ENCODE measurements at regions not wholly inside any gene's neighbourhood (a gene's known extent, or its start where the extent isn't known, plus 50 kb on each side); places are given as distances from the start of the nearest gene placed in this dataset.
"Not testable (repeated sequence)": the region's sequence is repeated elsewhere in the genome, so short reads cannot be mapped to it uniquely, and the experiment has no call there.

DNA sequence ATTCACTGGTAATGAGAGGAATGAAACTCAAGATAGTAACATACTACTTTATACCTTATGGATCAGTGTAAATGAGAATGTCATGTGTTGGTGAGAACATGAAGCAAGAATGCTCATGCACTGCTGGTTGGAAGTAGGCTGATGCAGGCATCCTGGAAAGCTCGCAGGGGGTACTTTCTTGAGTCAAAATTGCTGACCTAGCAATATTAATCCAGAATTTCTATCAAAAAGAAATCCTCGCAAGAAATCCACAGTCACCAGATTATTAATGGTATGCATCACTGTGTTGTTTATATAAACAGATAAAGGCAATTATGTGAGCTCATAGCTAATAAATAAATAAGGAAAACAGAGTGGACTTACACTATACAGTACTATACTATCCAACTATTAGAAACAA lies 713.7 kb upstream of the PKDCC start:
- no peak for DNase-seq

DNA sequence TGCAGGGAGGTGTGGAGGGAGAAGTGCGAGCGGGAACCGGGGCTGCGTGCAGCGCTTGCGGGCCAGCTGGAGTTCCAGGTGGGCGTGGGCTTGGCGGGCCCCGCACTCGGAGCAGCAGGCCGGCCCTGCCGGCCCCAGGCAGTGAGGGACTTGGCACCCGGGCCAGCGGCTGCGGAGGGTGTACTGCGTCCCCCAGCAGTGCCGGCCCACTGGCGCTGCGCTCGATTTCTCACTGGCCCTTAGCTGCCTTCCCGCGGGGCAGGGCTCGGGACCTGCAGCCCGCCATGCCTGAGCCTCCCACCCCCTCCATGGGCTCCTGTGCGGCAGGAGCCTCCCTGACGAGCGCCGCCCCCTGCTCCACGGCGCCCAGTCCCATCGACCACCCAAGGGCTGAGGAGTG lies 712.2 kb upstream of the PKDCC start:
- DNase-seq = not testable (repeated sequence)

DNA sequence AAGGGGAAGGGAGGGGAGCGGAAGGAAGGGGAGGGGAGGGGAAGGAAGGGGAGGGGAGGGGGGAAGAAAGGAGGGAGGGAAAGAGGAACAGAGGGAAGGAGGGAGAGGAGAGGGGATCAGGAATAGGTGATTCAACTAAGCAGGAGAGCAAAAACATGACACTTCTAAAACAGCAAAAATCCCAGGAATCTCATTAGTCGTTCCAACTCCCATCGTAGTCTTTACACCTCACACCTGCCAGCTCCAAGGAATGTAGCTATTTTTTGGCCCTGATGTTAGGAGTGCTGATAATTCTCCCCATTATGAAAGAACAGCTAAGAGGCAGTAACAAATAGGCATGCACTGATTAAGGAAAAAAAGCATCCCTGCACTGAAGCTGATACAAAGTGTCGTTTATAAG lies 709.9 kb upstream of the PKDCC start:
- no peak for DNase-seq

DNA sequence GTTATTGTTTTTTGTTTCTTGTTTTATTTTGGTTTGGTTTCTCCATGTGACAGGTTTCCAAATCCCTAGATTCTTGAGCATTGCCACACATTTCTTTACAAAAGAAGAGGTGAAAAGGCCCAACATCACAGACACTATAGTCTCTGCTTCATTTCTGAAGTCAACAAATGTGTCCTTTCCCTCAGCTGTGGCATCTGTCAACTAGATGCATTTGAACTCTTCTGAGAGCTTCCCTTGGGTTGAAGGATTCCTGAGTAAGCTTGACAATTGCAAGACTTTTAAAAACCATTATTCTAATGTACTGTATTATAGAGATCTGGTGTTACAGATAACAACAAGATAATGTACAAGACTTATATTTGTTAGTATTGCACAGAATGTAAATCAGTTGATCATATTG lies 703.3 kb upstream of the PKDCC start:
- DNase-seq = no peak

DNA sequence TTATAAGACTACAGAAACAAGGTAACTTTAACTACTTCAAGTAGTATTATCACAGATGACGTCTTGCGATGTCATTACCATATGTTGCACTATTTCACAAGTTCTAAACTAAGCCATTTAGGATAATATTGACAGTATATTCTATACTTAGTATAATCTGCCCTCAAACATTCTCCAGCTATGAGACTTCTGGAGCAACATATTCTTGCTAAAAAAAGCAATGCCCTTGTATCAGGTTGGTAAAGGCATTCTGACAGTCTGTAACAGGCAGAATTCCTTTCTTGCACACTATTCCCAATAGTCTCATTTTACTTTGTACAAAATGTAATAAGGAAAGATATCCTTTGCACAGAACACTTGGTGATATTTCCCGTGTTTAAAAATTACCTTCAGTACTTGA lies 694.8 kb upstream of the PKDCC start:
- DNase-seq = no peak

DNA sequence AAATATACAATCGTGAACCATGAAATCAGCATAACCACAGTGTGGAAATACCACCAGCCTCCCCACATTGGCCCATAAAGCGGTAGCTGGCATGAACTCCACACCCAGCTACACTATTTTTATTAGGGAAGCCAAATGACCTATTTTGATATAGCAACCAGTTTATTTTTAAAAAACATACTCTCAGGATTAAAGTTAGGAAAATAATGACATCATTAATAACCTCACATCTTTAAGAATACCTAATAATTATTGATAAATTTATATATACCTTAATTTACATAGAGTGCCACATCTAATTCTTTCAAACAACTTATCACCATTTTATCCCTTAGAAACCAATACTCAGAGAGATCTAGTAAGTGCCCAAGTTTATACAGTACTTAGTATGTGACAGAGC lies 692.0 kb upstream of the PKDCC start:
- DNase-seq = no peak

DNA sequence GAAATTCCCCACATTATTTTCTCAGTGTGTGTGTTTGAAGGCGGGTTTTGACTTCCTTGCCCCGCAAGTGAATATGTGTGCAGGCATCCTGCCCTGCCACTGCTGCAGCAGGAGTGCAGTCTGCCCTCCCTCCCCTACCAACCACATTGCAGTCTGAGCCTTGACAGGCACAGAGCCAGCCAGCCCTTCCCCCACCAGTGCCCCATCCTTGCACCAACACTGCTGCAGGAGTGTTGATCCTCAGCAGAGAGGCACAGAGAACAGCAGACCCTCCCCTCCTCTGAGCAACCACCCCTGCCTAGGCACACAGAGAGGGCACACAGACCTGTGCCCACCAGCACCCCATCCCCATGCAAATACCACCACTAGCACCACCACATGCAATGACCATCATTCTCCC lies 683.0 kb upstream of the PKDCC start:
- no peak for DNase-seq

DNA sequence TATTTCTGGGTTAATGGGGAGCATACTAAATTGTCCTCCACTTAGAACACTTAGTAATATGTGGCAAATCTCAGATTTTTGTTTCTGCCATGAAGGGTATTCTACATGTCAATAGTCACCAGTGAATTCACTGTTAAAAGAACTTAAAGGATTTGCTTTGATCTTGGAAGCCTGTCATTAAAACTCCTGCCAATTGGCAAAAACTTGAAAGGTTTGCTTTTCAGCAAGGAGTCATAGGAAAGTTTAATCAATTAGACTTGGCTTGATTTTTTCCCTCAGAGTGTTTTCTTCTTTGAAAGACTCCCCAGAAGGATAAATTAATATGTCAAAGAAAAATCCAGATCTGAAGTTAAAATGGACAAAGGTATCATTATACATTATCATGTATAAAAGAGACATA lies 671.9 kb upstream of the PKDCC start:
- no peak for DNase-seq

DNA sequence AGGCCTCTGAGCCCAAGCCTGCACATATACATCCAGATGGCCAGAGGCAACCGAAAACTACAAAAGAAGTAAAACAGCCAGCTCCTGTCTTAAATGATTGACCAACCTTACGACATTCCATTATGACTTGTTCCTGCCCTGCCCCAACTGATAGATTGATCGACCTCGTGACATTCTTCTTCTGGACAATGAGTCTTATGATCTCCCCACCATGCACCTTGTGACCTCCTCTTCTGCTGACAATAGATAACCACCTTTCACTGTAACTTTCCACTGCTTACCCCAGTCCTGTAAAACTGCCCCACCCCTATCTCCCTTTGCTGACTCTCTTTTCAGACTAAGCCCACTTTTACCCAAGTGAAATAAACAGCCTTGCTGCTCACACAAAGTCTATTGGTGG lies 670.0 kb upstream of the PKDCC start:
- peak; percentile 91 for DNase-seq

DNA sequence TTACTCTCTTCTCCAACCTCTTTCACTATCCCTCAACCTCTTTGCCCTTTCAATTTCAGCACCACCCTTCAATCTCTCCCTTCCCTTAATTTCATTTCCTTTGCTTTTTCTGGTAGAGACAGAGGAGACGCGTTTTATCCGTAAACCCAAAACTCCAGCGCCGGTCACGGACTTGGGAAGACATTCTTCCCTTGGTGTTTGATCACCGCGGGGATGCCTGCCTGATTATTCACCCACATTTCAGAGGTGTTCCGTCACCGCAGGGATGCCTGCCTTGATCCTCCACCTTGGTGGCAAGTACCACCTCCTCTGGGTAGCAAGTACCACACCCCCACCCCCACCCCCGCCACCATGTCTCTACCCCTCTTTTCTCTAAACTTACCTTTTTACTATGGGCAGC lies 669.4 kb upstream of the PKDCC start:
- peak; percentile 36 for DNase-seq

DNA sequence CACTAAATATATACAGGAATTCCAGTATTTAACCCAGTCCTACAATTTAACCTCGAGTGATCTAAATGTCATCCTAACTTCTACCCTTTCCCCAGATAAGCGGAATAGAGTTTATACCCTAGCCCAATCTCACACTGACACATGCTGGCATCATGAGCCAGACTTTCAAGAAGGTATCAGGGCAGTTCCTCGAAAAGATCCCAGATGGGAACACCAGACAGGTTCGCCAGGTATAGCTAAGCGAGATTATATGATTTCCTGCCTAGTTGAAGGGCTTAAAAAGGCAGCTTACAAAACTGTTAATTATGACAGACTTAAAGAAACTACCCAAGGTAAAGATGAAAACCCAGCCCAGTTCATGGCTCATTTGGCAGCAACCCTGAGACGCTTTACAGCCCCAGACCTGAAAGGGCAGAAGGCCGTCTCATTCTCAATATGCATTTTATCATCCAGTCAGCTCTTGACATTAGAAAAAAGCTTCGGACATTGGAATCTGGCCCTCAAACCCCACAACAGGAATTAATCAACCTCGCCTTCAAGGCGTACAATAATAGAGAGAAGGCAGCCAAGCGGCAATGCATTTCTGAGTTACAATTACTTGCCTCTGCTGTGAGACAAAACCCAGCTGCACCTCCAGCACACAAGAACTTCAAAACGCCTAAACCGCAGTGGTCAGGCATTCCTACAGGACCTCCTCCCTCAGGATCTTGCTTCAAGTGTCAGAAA lies 668.2 kb upstream of the PKDCC start:
- no peak for DNase-seq

DNA sequence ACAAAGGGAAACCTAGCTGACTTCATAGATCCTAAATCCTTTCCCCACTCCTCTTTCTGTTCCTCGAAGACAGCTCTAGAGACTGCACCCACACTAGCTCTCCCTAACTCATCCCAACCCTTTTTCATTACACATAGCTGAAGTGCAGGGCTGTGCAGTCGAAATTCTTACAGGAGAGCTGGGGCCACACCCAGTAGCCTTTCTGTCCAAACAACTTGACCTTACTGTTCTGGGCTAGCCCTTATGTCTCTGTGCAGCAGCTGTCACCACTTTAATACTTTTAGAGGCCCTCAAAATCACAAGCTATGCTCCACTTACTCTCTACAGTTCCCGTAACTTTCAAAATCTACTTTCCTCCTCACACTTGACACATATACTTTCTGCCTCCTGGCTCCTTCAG lies 666.1 kb upstream of the PKDCC start:
- no peak for DNase-seq

DNA sequence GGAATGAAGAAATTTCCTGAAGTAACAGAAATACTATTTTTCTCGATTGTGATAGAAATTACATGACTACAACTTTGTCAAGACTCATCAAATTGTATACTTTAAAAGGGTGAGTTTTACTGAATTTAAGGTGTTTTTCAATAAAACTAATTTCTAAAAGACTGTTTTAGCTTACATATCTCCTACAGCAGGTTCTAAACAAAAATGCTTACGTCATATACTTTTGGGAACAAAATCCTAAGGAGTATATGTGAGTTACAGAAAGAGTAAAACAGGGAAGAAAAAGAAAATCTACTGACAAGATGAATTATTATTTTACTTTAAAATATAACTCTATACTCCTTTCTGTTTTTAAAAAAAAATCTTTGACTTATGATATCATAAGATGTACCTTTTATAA lies 660.3 kb upstream of the PKDCC start:
- no peak for DNase-seq

DNA sequence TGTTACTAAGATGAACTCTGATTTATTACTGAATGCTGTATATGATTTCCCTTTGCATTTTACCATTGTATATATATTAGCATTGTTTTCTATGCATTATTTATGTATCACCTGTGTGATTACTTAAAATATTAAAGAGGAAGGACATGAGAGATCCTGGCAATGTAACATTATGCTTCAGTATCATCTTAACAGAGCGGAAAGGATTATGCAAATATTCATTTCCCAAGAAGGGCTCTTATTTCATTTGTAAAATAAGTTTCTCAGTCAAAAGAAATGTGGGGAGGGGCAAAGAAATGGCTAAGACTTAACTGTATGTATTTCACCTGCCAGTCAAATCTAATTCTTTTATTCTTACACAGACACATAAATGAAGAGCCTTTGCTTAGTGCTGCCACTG lies 654.2 kb upstream of the PKDCC start:
- DNase-seq = no peak

DNA sequence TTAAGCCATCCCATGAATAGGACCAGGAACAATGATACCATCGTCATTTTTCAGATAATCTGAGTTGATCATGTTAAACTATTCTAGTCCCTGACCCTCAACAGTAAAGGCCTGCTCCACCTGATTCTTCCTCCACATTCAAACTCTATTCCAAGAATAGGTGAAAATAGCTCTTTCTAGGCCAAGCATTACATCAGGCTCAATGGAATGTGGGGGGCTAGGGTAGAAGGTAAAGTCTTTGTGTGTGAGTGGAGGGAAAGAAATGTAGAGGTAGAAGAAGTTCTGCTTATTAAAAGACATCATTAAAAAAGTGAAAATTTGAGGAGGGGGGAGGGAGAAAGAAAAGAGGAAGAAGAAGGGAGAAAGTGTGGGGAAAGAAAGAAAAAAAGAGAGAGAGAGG lies 653.3 kb upstream of the PKDCC start:
- no peak for DNase-seq

DNA sequence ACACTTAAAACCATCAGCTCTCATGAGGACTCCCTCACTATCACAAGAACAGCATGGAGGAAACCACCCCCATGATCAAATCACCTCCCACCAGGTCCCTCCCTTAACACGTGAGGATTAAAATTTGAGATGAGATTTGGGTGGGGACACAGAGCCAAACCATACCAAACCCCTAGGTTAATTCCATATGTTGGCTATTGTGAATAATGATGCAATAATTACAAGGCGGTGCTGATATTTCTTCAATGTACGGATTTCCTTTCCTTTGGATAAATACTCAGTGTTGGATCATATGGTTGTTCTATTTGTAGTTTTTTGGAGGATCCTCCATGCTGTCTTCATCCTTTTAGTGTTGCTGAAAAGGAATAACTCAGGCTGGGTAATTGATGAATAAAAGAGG lies 652.1 kb upstream of the PKDCC start:
- DNase-seq = no peak

DNA sequence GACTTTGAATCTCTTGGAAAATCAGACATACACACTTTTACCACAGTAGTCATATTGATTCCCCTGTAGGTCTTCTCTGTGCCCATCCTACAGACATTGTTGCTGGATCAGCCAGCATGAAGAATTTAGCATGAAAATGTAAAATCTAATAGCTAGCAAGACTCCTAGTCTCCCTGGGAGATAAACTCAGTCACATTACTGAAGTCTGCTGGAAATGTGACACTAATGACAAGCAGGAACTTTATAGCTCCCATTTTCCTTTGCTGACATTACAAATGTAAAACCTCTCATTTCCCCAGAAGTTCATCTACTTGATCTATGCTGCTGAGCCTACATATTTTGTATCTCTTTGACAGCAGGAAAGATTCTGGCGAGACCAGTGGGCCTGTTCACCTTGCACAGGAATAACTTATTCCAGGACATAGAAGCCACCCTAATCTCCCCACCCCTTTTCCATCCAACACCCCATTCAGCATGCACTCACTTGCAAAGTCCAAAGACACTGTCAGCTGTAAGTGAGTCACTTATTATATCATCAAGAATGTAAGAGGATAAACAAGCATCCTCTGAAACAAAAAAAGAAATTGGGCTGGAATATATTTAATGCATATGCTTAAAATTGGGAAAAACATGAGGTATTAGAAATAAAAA lies 648.3 kb upstream of the PKDCC start:
- no peak for DNase-seq

DNA sequence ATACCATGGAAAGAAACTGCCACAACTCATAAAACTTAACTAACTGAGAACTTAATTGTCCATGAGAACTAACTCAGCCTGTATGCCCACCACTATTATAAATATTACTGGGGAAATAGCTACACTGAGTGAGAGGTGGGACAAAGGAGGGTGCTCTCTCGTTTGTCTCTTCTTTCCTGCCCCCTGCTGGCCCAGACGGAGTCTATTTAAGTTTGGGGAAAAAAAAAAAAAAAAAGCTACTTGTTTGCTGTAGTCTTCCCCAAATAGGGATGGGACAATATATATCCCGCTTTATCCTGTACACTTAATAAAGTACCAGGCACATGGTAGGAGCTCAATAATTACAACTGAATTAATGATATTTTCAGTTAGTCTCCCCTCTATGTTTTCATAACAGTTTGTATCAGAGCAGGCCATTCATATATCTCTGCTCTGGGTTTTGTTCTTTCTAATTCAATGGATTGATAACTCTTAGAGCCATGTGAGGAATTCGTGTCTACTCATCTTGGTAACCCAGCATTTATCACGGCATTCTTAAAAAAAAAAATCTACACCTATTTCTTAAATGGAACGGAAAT lies 647.6 kb upstream of the PKDCC start:
- peak; percentile 67 for DNase-seq

DNA sequence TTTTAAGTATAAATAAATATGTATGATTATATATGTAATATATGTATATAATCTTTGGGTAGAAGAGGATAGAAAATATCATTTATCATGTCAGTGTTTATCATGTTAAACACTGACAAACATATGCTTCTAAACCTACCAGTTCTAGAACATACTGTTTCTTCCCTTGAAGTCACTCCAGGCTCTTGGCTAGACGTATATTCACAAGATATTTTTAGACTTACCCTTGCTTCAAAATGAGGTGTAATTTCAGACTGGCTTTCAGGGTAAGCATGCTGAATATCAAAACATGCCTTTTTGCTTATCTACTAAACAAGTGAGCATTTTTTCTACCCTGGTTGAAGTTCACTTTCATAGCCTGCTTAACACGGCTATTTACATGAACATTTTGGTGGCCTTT lies 642.4 kb upstream of the PKDCC start:
- no peak for DNase-seq

DNA sequence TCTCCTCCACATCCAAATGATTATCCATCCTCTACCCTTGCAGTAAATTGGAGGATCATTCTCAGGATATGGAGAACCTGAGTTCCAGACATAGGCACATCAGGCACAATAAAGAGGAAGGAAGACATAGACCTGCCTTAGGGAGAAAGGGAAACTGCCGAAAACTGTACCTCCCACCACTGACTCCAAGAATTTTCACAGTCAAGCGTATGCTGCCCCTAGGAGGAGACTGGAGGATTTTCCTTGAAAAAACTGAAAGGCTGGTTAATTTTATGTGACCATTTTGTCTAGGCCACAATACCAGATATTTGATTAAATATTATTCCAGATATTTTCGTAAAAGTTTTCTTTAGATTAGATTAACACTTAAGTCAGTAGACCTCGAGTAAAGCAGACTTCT lies 638.5 kb upstream of the PKDCC start:
- peak; percentile 7 for DNase-seq

DNA sequence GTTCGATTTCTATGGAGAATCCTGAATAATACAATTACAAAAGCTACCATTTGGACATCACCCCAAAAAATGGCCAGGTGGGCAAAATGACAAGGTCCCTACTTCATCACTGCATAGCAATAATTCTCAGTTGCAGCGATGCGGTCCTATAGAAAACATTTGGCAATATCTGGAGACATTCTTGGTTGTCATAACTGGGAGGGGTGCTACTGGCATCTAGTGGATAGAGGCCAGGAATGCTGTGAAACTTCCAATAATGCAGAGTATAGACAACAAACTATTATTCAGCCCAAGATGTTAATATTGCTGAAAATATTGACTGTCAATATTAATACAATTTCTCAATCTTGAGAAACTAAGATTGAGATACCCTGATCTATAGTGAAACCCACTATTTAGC lies 637.8 kb upstream of the PKDCC start:
- DNase-seq = no peak

DNA sequence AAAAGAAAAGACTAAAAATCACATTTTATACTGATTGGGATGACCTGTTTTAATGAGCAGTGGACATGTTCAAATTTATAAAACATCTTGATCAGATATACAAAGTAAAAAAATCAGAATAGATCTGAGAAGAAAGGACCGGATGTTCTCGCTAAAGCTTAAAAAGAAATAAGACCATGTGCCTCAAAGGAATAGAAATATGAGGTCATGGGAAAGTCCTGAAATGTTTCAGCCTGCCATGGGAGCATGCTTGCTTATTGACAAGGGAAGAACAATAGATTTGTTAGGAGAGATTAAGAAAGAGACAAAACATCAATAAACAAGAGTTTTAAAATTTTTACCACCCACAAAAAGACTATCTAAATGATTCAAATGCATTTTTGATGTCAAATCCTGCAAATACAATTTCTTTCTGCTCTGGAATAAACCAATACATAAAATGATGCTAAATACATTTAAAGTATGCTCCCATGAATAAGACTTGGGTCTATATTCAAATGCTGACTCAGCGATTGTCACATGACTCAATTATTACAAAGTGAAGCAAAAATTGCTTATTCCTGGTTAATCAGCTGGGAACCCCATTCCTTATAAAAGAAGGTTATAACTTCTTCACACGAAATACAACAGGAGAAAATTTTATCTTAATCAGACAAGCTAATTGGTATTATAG lies 633.9 kb upstream of the PKDCC start:
- no peak for DNase-seq

DNA sequence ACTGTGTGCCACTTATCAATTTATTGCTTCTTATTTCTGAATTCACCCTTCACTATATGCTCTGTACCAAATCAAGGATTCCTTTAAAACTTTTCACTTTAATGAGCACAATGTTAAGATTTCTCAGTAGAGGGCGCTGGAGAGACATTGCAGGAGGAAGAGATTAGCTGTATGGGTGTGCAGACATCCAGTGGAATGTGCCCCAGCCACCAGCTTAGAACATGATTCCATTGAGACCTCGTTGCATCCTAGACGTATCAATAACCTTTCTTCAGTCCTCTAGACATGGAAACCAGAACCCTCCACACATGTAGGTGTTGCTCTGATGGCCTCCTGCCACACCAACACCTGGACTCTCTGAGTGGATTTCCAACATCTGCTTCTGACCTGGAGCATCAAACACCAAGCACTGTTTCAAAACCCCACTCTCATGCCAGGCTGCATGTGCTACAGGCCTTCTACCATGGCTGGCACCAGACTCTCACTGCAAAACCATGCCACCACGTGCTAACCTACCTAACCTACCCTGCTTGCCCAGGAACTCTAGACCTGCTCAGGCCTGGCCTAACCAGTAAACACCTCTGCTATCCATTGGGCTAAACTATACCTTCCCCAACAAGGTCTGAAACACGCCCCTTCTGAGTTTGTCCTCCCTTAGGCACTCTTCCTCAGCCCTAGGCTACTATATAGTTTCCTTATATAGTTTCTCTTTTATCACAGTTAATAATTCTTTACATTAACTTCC lies 633.2 kb upstream of the PKDCC start:
- DNase-seq = peak; percentile 82
